Activated CD4-positive, alpha-beta T cell treated with anti-CD3 and anti-CD28 coated beads, Interleukin-2, amount 10 ng/mL, durations not matched to agents 7 days and 5 days (primary cell): ENCODE measurements at regions not wholly inside any gene's neighbourhood (a gene's known extent, or its start where the extent isn't known, plus 50 kb on each side); places are given as distances from the start of the nearest gene placed in this dataset.

Experiments
- CTCF ChIA-PET: fragments of 350-600 bp; sonication (Branson Sonifier 250); formaldehyde crosslinking; loops from one replicate; lab custom pipeline; 2021; ENCODE audit warnings: antibody characterized with exemption; lab: Charles Lee
- POLR2A ChIA-PET: fragments of 350-600 bp; sonication (Branson Sonifier 250); formaldehyde crosslinking; loops from one replicate; lab custom pipeline; 2021; ENCODE audit warnings: antibody characterized with exemption; lab: Charles Lee
- DNase-seq: peaks from one replicate; pipeline ENCODE4 v3.0.0-alpha.2; 2020
- H3K27ac Mint-ChIP-seq: one replicate; pipeline ENCODE4 v1.8.0; 2021; ENCODE audit warnings: mild to moderate bottlenecking, moderate library complexity, mixed read lengths
- H3K27me3 Mint-ChIP-seq: one replicate; pipeline ENCODE4 v1.8.0; 2021; ENCODE audit warnings: mixed read lengths
- H3K36me3 Mint-ChIP-seq: one replicate; pipeline ENCODE4 v1.8.0; 2021; ENCODE audit warnings: low read depth, mixed read lengths
- H3K4me1 Mint-ChIP-seq: one replicate; pipeline ENCODE4 v1.8.0; 2021; ENCODE audit warnings: mixed read lengths
- H3K4me3 Mint-ChIP-seq: one replicate; pipeline ENCODE4 v1.8.0; 2021; ENCODE audit warnings: mild to moderate bottlenecking, moderate library complexity, mixed read lengths
- H3K9me3 Mint-ChIP-seq: one replicate; pipeline ENCODE4 v1.8.0; 2021; ENCODE audit warnings: mixed read lengths

GRCh38 chr3:111470032-111470431 lies 72.0 kb upstream of the CD96 start:
- Mint-ChIP-seq H3K27ac (no peak overlapping the region), H3K27me3 (peaks cover 4% of the 10 kb centered on the region), H3K9me3 (peaks cover 14% of the 10 kb centered on the region), H3K36me3 (no peaks in the 10 kb centered on the region), H3K4me3 (no peak overlapping the region), H3K4me1 (no peaks in the 10 kb centered on the region)
- no peak for DNase-seq
- POLR2A ChIA-PET = no interaction called here
- CTCF ChIA-PET = interaction anchor here (1.1 to 1.7 kb wide), 2 partner anchors 10 to 14 kb away, joined by 4 to 7 read pairs; no protein-coding TSS in a partner anchor

- no peak for DNase-seq
- Mint-ChIP-seq H3K27ac (no peak overlapping the region), H3K4me1 (no peaks in the 10 kb centered on the region), H3K36me3 (no peaks in the 10 kb centered on the region), H3K9me3 (peaks cover 14% of the 10 kb centered on the region), H3K27me3 (peaks cover 4% of the 10 kb centered on the region), H3K4me3 (no peak overlapping the region)
- ChIA-PET POLR2A (no interaction called here), CTCF (interaction anchor here (1.0 kb wide), 1 partner anchor 12 kb away, joined by 5 read pairs; no protein-coding TSS in a partner anchor)
Measured at GRCh38 chr3:111471831-111472230, 70.2 kb upstream of the CD96 start.

DNA sequence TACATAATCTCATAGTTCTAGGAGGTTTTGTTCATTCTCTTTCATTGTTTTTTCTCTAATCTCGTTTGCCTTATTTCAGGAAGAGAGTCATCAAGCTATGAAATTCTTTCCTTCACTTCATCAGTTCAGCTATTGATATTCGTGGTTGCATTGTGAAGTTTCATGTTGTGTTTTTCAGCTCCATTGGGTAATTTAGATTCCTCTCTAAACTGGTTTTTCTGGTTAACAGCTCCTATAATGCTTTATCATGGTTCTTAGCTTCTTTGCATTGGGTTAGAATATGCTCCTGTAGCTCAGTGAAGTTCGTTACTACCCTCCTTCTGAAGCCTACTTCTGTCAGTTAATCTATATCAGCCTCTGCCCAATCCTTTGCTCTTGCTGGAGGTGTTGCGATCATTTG lies 69.4 kb upstream of the CD96 start:
- CTCF ChIA-PET = interaction anchor here (1.0 kb wide), 1 partner anchor 12 kb away, joined by 5 read pairs; no protein-coding TSS in a partner anchor
- H3K4me1 Mint-ChIP-seq = no peaks in the 10 kb centered on the region
- H3K36me3 Mint-ChIP-seq = no peaks in the 10 kb centered on the region
- no peak overlapping the region for H3K4me3 Mint-ChIP-seq
- peaks cover 14% of the 10 kb centered on the region for H3K9me3 Mint-ChIP-seq
- H3K27me3 Mint-ChIP-seq = peaks cover 4% of the 10 kb centered on the region
- DNase-seq = no peak
- H3K27ac Mint-ChIP-seq = no peak overlapping the region
- POLR2A ChIA-PET = no interaction called here

- no peak overlapping the region for H3K27ac Mint-ChIP-seq
- H3K4me1 Mint-ChIP-seq = no peaks in the 10 kb centered on the region
- H3K36me3 Mint-ChIP-seq = no peaks in the 10 kb centered on the region
- H3K9me3 Mint-ChIP-seq = peaks cover 13% of the 10 kb centered on the region
- ChIA-PET CTCF (no interaction called here), POLR2A (no interaction called here)
- no peak for DNase-seq
- H3K4me3 Mint-ChIP-seq = no peak overlapping the region
- peaks cover 4% of the 10 kb centered on the region for H3K27me3 Mint-ChIP-seq
Measured at GRCh38 chr3:111473550-111473949, 68.4 kb upstream of the CD96 start.

DNA sequence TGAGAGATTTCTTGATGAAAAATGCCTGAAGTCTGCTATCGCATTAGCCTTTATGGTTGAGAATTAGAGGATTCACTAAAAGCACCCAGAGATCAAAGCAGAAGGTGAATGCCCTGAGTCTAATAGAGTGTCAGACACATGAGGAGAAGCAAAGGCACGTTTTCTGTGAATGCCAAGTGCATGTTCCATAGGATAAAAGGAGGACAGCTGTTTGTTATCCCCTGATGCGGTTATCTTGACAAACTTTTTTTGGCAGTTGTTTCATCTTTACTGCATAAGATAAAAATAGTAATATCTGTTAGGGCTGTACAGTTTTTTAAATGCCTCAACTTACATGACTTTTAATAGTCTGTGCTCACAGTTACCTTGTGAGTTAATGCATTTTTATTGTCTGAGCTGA lies 65.3 kb upstream of the CD96 start:
- DNase-seq = no peak
- no peak overlapping the region for H3K27ac Mint-ChIP-seq
- ChIA-PET POLR2A (no interaction called here), CTCF (no interaction called here)
- no peak overlapping the region for H3K4me3 Mint-ChIP-seq
- peaks cover 10% of the 10 kb centered on the region for H3K9me3 Mint-ChIP-seq
- H3K27me3 Mint-ChIP-seq = no peaks in the 10 kb centered on the region
- H3K4me1 Mint-ChIP-seq = no peaks in the 10 kb centered on the region
- H3K36me3 Mint-ChIP-seq = no peaks in the 10 kb centered on the region

GRCh38 chr3:111480091-111480490 lies 61.9 kb upstream of the CD96 start:
- DNase-seq = no peak
- H3K27ac Mint-ChIP-seq = no peak overlapping the region
- no peaks in the 10 kb centered on the region for H3K27me3 Mint-ChIP-seq
- peaks cover 4% of the 10 kb centered on the region for H3K9me3 Mint-ChIP-seq
- no peaks in the 10 kb centered on the region for H3K36me3 Mint-ChIP-seq
- ChIA-PET CTCF (interaction anchor here (0.7 to 1.0 kb wide), 2 partner anchors 10 to 21 kb away, joined by 4 read pairs; no protein-coding TSS in a partner anchor), POLR2A (no interaction called here)
- H3K4me1 Mint-ChIP-seq = no peaks in the 10 kb centered on the region
- H3K4me3 Mint-ChIP-seq = no peak overlapping the region

DNA sequence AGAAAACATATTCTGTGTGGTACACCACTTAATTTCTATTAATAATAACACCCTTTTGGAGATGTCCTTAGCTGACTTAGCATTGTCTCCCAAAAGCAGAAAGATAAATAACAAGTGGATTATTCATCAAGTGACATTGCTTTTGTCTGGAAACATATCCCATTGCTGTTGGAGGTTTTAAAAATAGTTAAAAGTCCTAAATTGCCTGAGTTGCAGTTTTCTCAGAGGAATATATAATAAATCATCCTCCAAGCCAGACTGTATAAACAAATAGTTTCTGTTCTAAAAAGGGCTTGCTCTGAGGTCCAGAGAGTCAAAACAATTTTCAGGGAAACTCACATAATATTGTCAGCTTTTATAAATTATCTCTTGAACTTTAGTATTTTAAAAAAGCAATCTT lies 60.4 kb upstream of the CD96 start:
- Mint-ChIP-seq H3K27me3 (no peaks in the 10 kb centered on the region), H3K27ac (no peak overlapping the region), H3K4me3 (no peak overlapping the region), H3K9me3 (peaks cover 10% of the 10 kb centered on the region), H3K36me3 (no peaks in the 10 kb centered on the region), H3K4me1 (no peaks in the 10 kb centered on the region)
- no peak for DNase-seq
- POLR2A ChIA-PET = no interaction called here
- CTCF ChIA-PET = no interaction called here

- H3K9me3 Mint-ChIP-seq = peaks cover 14% of the 10 kb centered on the region
- no peaks in the 10 kb centered on the region for H3K36me3 Mint-ChIP-seq
- ChIA-PET POLR2A (no interaction called here), CTCF (no interaction called here)
- DNase-seq = no peak
- no peak overlapping the region for H3K27ac Mint-ChIP-seq
- H3K27me3 Mint-ChIP-seq = no peaks in the 10 kb centered on the region
- no peak overlapping the region for H3K4me3 Mint-ChIP-seq
- H3K4me1 Mint-ChIP-seq = no peaks in the 10 kb centered on the region
Measured at GRCh38 chr3:111482574-111482973, 59.4 kb upstream of the CD96 start.

GRCh38 chr3:111485086-111485485 lies 56.9 kb upstream of the CD96 start:
- peaks cover 12% of the 10 kb centered on the region for H3K9me3 Mint-ChIP-seq
- DNase-seq = no peak
- H3K36me3 Mint-ChIP-seq = no peaks in the 10 kb centered on the region
- POLR2A ChIA-PET = no interaction called here
- no peaks in the 10 kb centered on the region for H3K4me1 Mint-ChIP-seq
- H3K27ac Mint-ChIP-seq = no peak overlapping the region
- no peak overlapping the region for H3K4me3 Mint-ChIP-seq
- no peaks in the 10 kb centered on the region for H3K27me3 Mint-ChIP-seq
- CTCF ChIA-PET = interaction anchor here (1.3 kb wide), 1 partner anchor 15 kb away, joined by 7 read pairs; no protein-coding TSS in a partner anchor
